ENCODE measurements at regions not wholly inside any gene's neighbourhood (a gene's known extent, or its start where the extent isn't known, plus 50 kb on each side); places are given as distances from the start of the nearest gene placed in this dataset.
A peak's percentile ranks its signal among the peaks of the same experiment; 100 is the strongest.

GRCh38 chr6:22053391-22053997 is 243.3 kb downstream of the PRL start:
- Histone ChIP-seq H3K4me1 (ENCODE audit: insufficient read depth, low read length) (peaks cover 48% of the 10 kb centered on the region), H3K4me3 (ENCODE audit: low read depth in 1 of 2, low read length in 2 of 2) (no peak overlapping the region), H3K36me3 (ENCODE audit: insufficient read depth, low read length) (peaks cover 11% of the 10 kb centered on the region), H3K9ac (ENCODE audit: low read depth, low read length) (no peak overlapping the region; the same call in 1 of the 2 replicates), H3K9me3 (ENCODE audit: insufficient read depth, low read length, severe bottlenecking) (peaks cover 4% of the 10 kb centered on the region), H3K79me2 (ENCODE audit: insufficient read depth, low read length) (no peaks in the 10 kb centered on the region), H3K27me3 (ENCODE audit: insufficient read depth, low read length, poor library complexity) (no peaks in the 10 kb centered on the region), H2AFZ (ENCODE audit: low read depth, low read length) (no peak overlapping the region), H3K27ac (ENCODE audit: low read length) (peak overlapping the region; percentile 74), H4K20me1 (ENCODE audit: insufficient read depth, low read length) (no peaks in the 10 kb centered on the region), H3K4me2 (ENCODE audit: insufficient read depth, low read length) (peak overlapping the region; percentile 20; the same call in 1 of the 2 replicates)
- DNase-seq: peak; percentile 68
- TF ChIP-seq CTCF (IDR thresholded peaks at IDR 0.05; ENCODE audit: borderline replicate concordance, extremely low read depth, low read length, poor library complexity, severe bottlenecking): no peak
- TF ChIP-seq EZH2 (IDR thresholded peaks at IDR 0.05; ENCODE audit: borderline replicate concordance, low read depth, low read length, severe bottlenecking): no peak
- peak; percentile 77 for ATAC-seq (ENCODE audit: insufficient read depth, low read depth)

- Histone ChIP-seq H3K9me3 (ENCODE audit: insufficient read depth, low read length, severe bottlenecking) (peaks cover 4% of the 10 kb centered on the region), H3K27me3 (ENCODE audit: insufficient read depth, low read length, poor library complexity) (no peaks in the 10 kb centered on the region), H3K4me2 (ENCODE audit: insufficient read depth, low read length) (no peak overlapping the region), H3K4me3 (ENCODE audit: low read depth in 1 of 2, low read length in 2 of 2) (no peak overlapping the region), H2AFZ (ENCODE audit: low read depth, low read length) (no peak overlapping the region), H4K20me1 (ENCODE audit: insufficient read depth, low read length) (no peaks in the 10 kb centered on the region), H3K36me3 (ENCODE audit: insufficient read depth, low read length) (peaks cover 11% of the 10 kb centered on the region), H3K79me2 (ENCODE audit: insufficient read depth, low read length) (peaks cover 16% of the 10 kb centered on the region), H3K9ac (ENCODE audit: low read depth, low read length) (no peak overlapping the region), H3K27ac (ENCODE audit: low read length) (peak overlapping the region; percentile 26; the same call in 1 of the 2 replicates), H3K4me1 (ENCODE audit: insufficient read depth, low read length) (peaks cover 76% of the 10 kb centered on the region)
- no peak for TF ChIP-seq CTCF (IDR thresholded peaks at IDR 0.05; ENCODE audit: borderline replicate concordance, extremely low read depth, low read length, poor library complexity, severe bottlenecking)
- TF ChIP-seq EZH2 (IDR thresholded peaks at IDR 0.05; ENCODE audit: borderline replicate concordance, low read depth, low read length, severe bottlenecking): no peak
- no peak for DNase-seq
- no peak for ATAC-seq (ENCODE audit: insufficient read depth, low read depth)
These were observed 240.4 kb downstream of the PRL start for GRCh38 chr6:22056398-22056797.

- peaks cover 76% of the 10 kb centered on the region for H3K4me1 ChIP-seq (ENCODE audit: insufficient read depth, low read length)
- ATAC-seq (ENCODE audit: insufficient read depth, low read depth) (no peak), DNase-seq (no peak)
- no peak overlapping the region for H3K9ac ChIP-seq (ENCODE audit: low read depth, low read length)
- TF ChIP-seq EZH2 (IDR thresholded peaks at IDR 0.05; ENCODE audit: borderline replicate concordance, low read depth, low read length, severe bottlenecking) (no peak), CTCF (IDR thresholded peaks at IDR 0.05; ENCODE audit: borderline replicate concordance, extremely low read depth, low read length, poor library complexity, severe bottlenecking) (no peak)
- peak overlapping the region; percentile 94 for H3K27ac ChIP-seq (ENCODE audit: low read length)
- no peaks in the 10 kb centered on the region for H4K20me1 ChIP-seq (ENCODE audit: insufficient read depth, low read length)
- peaks cover 16% of the 10 kb centered on the region for H3K79me2 ChIP-seq (ENCODE audit: insufficient read depth, low read length)
- H3K27me3 ChIP-seq (ENCODE audit: insufficient read depth, low read length, poor library complexity): no peaks in the 10 kb centered on the region
- peaks cover 8% of the 10 kb centered on the region for H3K36me3 ChIP-seq (ENCODE audit: insufficient read depth, low read length)
- no peak overlapping the region for H3K4me2 ChIP-seq (ENCODE audit: insufficient read depth, low read length)
- peaks cover 4% of the 10 kb centered on the region for H3K9me3 ChIP-seq (ENCODE audit: insufficient read depth, low read length, severe bottlenecking)
- no peak overlapping the region for H3K4me3 ChIP-seq (ENCODE audit: low read depth in 1 of 2, low read length in 2 of 2)
- no peak overlapping the region for H2AFZ ChIP-seq (ENCODE audit: low read depth, low read length)
These were observed 238.9 kb downstream of the PRL start for GRCh38 chr6:22057962-22058361.
